ENCODE measurements at regions not wholly inside any gene's neighbourhood (a gene's known extent, or its start where the extent isn't known, plus 50 kb on each side); places are given as distances from the start of the nearest gene placed in this dataset.
A peak's percentile ranks its signal among the peaks of the same experiment; 100 is the strongest.

- Histone ChIP-seq H3K4me3 (no peak overlapping the region), H3K36me3 (no peaks in the 10 kb centered on the region), H3K4me1 (no peaks in the 10 kb centered on the region), H3K9me3 (peaks cover 0 to 5% of the 10 kb centered on the region in 2 donors), H3K27ac (no peak overlapping the region), H3K27me3 (no peaks in the 10 kb centered on the region)
- intact Hi-C loops (cut with DNase I; ENCODE audit: low total_unique reads) = no loop called here
- no peak for DNase-seq
- TF ChIP-seq EP300 (IDR thresholded peaks at IDR 0.05; ENCODE audit: low read depth) (peak; percentile 42), POLR2AphosphoS5 (IDR thresholded peaks at IDR 0.05) (no peak), CTCF (IDR thresholded peaks at IDR 0.05) (no peak)
- WGBS, 2 donors (ENCODE audit: low coverage in 1 of 2) = 83 to 86% methylated on average over 3 to 9 of the region's 9 CpGs
- in situ Hi-C loops (cut with MboI; ENCODE audit: low pct_ligation_motif_present in 1 of 4, low pct_unique_long_range_greater_than_20kb in 1 of 4, low sequenced_read_pairs in 3 of 4) = no loop called here
These were observed 148.8 kb downstream of the ARL4C start for GRCh38 chr2:234348081-234348480.

GRCh38 chr2:234345921-234346320, 151.0 kb downstream of the ARL4C start:
- intact Hi-C loops (cut with DNase I; ENCODE audit: low total_unique reads) (no loop called here), in situ Hi-C loops (cut with MboI; ENCODE audit: low pct_ligation_motif_present in 1 of 4, low pct_unique_long_range_greater_than_20kb in 1 of 4, low sequenced_read_pairs in 3 of 4) (no loop called here)
- H3K4me1 ChIP-seq = no peaks in the 10 kb centered on the region
- H3K4me3 ChIP-seq = no peak overlapping the region
- H3K36me3 ChIP-seq = no peaks in the 10 kb centered on the region
- no peaks in the 10 kb centered on the region for H3K9me3 ChIP-seq
- H3K27me3 ChIP-seq = no peaks in the 10 kb centered on the region
- no peak overlapping the region for H3K27ac ChIP-seq
- DNase-seq = no peak
- 73 to 86% methylated on average over 4 to 5 of the region's 5 CpGs for WGBS, 2 donors (ENCODE audit: low coverage in 1 of 2)
- TF ChIP-seq EP300 (IDR thresholded peaks at IDR 0.05; ENCODE audit: low read depth) = no peak
- TF ChIP-seq CTCF (IDR thresholded peaks at IDR 0.05) = no peak
- TF ChIP-seq POLR2AphosphoS5 (IDR thresholded peaks at IDR 0.05) = no peak
- TF ChIP-seq POLR2A (IDR thresholded peaks at IDR 0.05) = no peak

- Histone ChIP-seq H3K27me3 (no peaks in the 10 kb centered on the region), H3K4me1 (no peaks in the 10 kb centered on the region), H3K27ac (no peak overlapping the region), H3K9me3 (no peaks in the 10 kb centered on the region), H3K4me3 (no peak overlapping the region), H3K36me3 (no peaks in the 10 kb centered on the region)
- no peak for DNase-seq
- intact Hi-C loops (cut with DNase I; ENCODE audit: low total_unique reads) (no loop called here), in situ Hi-C loops (cut with MboI; ENCODE audit: low pct_ligation_motif_present in 1 of 4, low pct_unique_long_range_greater_than_20kb in 1 of 4, low sequenced_read_pairs in 3 of 4) (no loop called here)
- WGBS, 2 donors (ENCODE audit: low coverage in 1 of 2) = 57 to 89% methylated on average over 1 to 2 of the region's 2 CpGs
- TF ChIP-seq CTCF (IDR thresholded peaks at IDR 0.05) (no peak), POLR2AphosphoS5 (IDR thresholded peaks at IDR 0.05) (no peak), POLR2A (IDR thresholded peaks at IDR 0.05) (no peak), EP300 (IDR thresholded peaks at IDR 0.05; ENCODE audit: low read depth) (no peak)
These were observed 152.9 kb downstream of the ARL4C start for GRCh38 chr2:234344012-234344411.

- no peak for TF ChIP-seq EP300 (IDR thresholded peaks at IDR 0.05; ENCODE audit: low read depth)
- TF ChIP-seq POLR2AphosphoS5 (IDR thresholded peaks at IDR 0.05) = no peak
- no peak for TF ChIP-seq CTCF (IDR thresholded peaks at IDR 0.05)
- no peak for TF ChIP-seq POLR2A (IDR thresholded peaks at IDR 0.05)
- H3K4me3 ChIP-seq = no peak overlapping the region
- H3K27ac ChIP-seq = no peak overlapping the region
- H3K4me1 ChIP-seq = no peaks in the 10 kb centered on the region
- H3K36me3 ChIP-seq = no peaks in the 10 kb centered on the region
- no peaks in the 10 kb centered on the region for H3K9me3 ChIP-seq
- in situ Hi-C loops (cut with MboI; ENCODE audit: low pct_ligation_motif_present in 1 of 4, low pct_unique_long_range_greater_than_20kb in 1 of 4, low sequenced_read_pairs in 3 of 4) (no loop called here), intact Hi-C loops (cut with DNase I; ENCODE audit: low total_unique reads) (no loop called here)
- WGBS, 2 donors (ENCODE audit: low coverage in 1 of 2) = 50 to 71% methylated on average over 1 of the region's 1 CpG
- DNase-seq = no peak
- no peaks in the 10 kb centered on the region for H3K27me3 ChIP-seq
These were observed 153.5 kb downstream of the ARL4C start for GRCh38 chr2:234343372-234343771.

Measured in transverse colon (tissue), 4 donors.